Stimulated activated memory B cell treated with anti-CD40 and anti-IgM and Interleukin-4, amounts not matched to agents 10 μg/mL and 1 μg/mL and 100 μg/mL, for 72 hours (primary cell): ENCODE measurements at regions not wholly inside any gene's neighbourhood (a gene's known extent, or its start where the extent isn't known, plus 50 kb on each side); places are given as distances from the start of the nearest gene placed in this dataset.
A peak's percentile ranks its signal among the peaks of the same experiment; 100 is the strongest.
"Not testable (repeated sequence)": the region's sequence is repeated elsewhere in the genome, so short reads cannot be mapped to it uniquely, and the experiment has no call there.

Experiments
- ATAC-seq: fragments of 150-1000 bp; cut with Tn5 transposase; 2 replicates; pipeline ENCODE4 v1.10.0; 2021
- H3K27ac Mint-ChIP-seq: one replicate; pipeline ENCODE4 v1.8.0; 2022; ENCODE audit warnings: mild to moderate bottlenecking, mixed read lengths
- H3K27me3 Mint-ChIP-seq: one replicate; pipeline ENCODE4 v1.8.0; 2022; ENCODE audit warnings: mixed read lengths
- H3K36me3 Mint-ChIP-seq: one replicate; pipeline ENCODE4 v1.8.0; 2022; ENCODE audit warnings: mixed read lengths
- H3K4me1 Mint-ChIP-seq: one replicate; pipeline ENCODE4 v1.8.0; 2022; ENCODE audit warnings: mixed read lengths
- H3K4me3 Mint-ChIP-seq: one replicate; pipeline ENCODE4 v1.8.0; 2022; ENCODE audit warnings: mild to moderate bottlenecking, moderate library complexity, mixed read lengths
- H3K9me3 Mint-ChIP-seq: one replicate; pipeline ENCODE4 v1.8.0; 2022; ENCODE audit warnings: mixed read lengths

DNA sequence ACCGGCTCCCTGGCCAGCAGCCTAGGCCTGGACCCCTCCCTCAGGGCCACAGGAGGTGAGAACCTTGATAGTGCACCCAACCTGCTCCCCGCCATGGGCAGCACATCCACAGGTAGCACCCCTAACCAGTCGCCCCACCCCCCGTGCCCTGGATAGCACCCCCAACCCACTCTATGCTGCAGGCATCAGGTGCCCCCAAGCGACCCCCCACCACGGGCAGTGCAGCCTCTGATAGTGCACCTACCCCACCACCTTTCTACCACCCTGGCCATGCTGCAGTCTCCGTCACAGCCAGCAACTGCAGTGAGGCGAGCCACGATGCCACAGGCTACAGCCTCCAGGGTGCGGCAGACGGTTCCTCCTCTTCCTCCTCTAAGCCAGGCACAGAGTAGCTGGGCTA is 55.6 kb downstream of the SOWAHC start:
- no peak overlapping the region for H3K4me3 Mint-ChIP-seq
- no peaks in the 10 kb centered on the region for H3K4me1 Mint-ChIP-seq
- ATAC-seq, result peak; percentile 43
- no peaks in the 10 kb centered on the region for H3K27me3 Mint-ChIP-seq
- no peaks in the 10 kb centered on the region for H3K36me3 Mint-ChIP-seq
- no peak overlapping the region for H3K27ac Mint-ChIP-seq
- H3K9me3 Mint-ChIP-seq, result no peaks in the 10 kb centered on the region

- ATAC-seq, result peak; percentile 34
Measured at GRCh38 chr2:109670556-109671411, 56.6 kb downstream of the SOWAHC start.

GRCh38 chr2:109674894-109675534 is 60.9 kb downstream of the SOWAHC start:
- no peak for ATAC-seq

More at GRCh38 chr2:109670556-109671411, 56.6 kb downstream of the SOWAHC start:
- H3K36me3 Mint-ChIP-seq, result no peaks in the 10 kb centered on the region
- no peaks in the 10 kb centered on the region for H3K4me1 Mint-ChIP-seq
- H3K4me3 Mint-ChIP-seq, result no peak overlapping the region
- H3K27me3 Mint-ChIP-seq, result no peaks in the 10 kb centered on the region
- H3K27ac Mint-ChIP-seq, result no peak overlapping the region
- no peaks in the 10 kb centered on the region for H3K9me3 Mint-ChIP-seq

DNA sequence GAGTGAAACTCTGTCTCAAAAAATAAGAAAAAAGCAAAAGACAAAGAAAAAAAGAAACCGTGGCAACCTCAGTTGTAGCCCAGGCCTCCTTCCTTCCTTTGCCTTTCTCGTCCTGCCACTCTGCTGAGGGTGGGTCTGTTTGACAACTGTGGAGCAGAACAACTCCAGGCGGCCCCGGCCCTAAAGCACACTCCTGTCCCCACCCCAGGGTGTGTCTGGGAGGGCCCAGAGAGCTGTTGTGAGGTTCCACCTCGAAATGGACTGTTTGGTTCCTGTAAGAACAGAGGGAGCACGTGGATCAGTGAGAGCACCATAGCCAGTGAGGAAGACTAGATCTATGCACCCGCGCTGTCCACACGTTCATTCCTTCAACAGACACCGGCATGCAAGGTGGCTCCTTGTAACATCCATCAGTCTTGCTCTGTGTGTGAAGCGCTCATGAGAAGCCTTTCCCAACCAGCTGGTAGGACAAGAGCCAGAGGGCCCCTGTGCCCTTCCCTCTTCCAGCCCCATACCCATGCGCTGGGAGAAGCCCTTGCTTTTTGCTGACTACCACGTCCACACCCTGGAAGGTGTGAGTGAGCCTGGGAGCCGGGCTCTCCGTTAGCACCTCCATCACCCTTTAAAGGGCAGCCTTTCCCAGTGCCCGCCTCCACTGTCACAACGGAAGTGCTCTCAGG is 61.6 kb downstream of the SOWAHC start:
- peak; percentile 13 for ATAC-seq
- no peaks in the 10 kb centered on the region for H3K9me3 Mint-ChIP-seq
- H3K27ac Mint-ChIP-seq, result no peak overlapping the region
- H3K36me3 Mint-ChIP-seq, result no peaks in the 10 kb centered on the region
- H3K4me1 Mint-ChIP-seq, result no peaks in the 10 kb centered on the region
- no peaks in the 10 kb centered on the region for H3K27me3 Mint-ChIP-seq
- no peak overlapping the region for H3K4me3 Mint-ChIP-seq

More at GRCh38 chr2:109674894-109675534, 60.9 kb downstream of the SOWAHC start:
- Mint-ChIP-seq H3K4me1 (no peaks in the 10 kb centered on the region), H3K9me3 (no peaks in the 10 kb centered on the region), H3K27me3 (no peaks in the 10 kb centered on the region), H3K27ac (no peak overlapping the region), H3K4me3 (no peak overlapping the region), H3K36me3 (no peaks in the 10 kb centered on the region)

GRCh38 chr2:109676346-109676902 is 62.3 kb downstream of the SOWAHC start:
- Mint-ChIP-seq H3K9me3 (no peaks in the 10 kb centered on the region), H3K4me1 (no peaks in the 10 kb centered on the region), H3K36me3 (no peaks in the 10 kb centered on the region), H3K27me3 (no peaks in the 10 kb centered on the region), H3K4me3 (no peak overlapping the region), H3K27ac (no peak overlapping the region)
- ATAC-seq, result no peak

DNA sequence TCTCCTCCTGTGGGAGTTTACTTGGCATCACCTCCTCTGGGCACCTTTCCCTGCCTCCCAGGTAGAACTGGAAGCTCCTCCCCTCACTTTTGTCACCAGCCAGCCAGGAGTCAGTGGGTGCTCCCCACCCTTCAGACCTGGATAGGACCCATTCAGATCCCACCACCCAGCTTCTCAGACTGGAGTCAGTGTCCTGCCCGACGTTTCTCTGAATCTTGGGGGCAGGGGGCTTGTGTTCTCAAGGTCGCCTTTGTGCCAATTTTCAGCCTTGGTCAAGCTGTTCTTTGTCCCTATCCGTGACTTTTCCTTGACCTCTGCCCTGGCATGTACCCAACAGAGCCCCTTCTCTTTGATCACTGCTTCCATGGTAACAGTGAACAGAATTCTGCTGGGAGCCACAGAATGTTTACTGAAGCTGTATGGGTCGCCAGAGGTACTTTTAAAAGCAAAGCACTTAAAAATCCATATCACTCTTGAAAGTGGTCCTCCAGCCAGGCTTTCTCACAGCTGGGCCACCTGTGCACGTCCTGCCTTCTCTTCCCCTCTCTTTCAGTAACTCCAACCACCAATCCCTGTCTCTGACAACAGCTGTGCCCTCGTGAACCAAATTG is 63.1 kb downstream of the SOWAHC start:
- not testable (repeated sequence) for H3K27me3 Mint-ChIP-seq, H3K27ac Mint-ChIP-seq, H3K4me3 Mint-ChIP-seq, H3K9me3 Mint-ChIP-seq, H3K4me1 Mint-ChIP-seq, H3K36me3 Mint-ChIP-seq, ATAC-seq

GRCh38 chr2:109677835-109678580 is 63.8 kb downstream of the SOWAHC start:
- no peak for ATAC-seq
- Mint-ChIP-seq H3K27ac (no peak overlapping the region), H3K36me3 (no peaks in the 10 kb centered on the region), H3K4me1 (no peaks in the 10 kb centered on the region), H3K27me3 (no peaks in the 10 kb centered on the region), H3K9me3 (no peaks in the 10 kb centered on the region), H3K4me3 (no peak overlapping the region)

DNA sequence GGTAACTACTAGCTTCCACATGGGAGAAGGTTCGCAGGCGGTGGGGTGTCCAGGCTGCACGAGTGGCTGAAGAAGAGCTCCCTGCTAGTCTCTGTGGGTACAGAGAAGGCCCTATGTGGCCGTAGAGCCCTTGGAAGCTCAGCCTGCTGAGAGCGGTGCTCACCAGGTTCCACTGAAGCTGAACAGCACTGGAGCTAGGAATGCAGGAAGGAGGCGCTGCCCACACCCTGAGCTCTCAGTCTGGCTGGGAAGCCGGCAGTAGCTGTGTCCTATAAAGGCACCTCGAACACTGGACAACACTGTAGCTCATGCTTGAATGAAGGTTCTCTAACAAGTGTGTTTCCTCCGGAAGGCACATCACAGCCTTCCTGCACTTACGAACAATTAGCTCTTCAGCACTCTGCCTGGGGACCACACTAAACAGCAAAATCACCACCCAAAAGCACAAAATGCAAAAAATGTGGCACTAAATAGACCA is 64.6 kb downstream of the SOWAHC start:
- H3K4me3 Mint-ChIP-seq, H3K9me3 Mint-ChIP-seq, H3K27ac Mint-ChIP-seq, H3K36me3 Mint-ChIP-seq, H3K4me1 Mint-ChIP-seq, H3K27me3 Mint-ChIP-seq, ATAC-seq: not testable (repeated sequence)

DNA sequence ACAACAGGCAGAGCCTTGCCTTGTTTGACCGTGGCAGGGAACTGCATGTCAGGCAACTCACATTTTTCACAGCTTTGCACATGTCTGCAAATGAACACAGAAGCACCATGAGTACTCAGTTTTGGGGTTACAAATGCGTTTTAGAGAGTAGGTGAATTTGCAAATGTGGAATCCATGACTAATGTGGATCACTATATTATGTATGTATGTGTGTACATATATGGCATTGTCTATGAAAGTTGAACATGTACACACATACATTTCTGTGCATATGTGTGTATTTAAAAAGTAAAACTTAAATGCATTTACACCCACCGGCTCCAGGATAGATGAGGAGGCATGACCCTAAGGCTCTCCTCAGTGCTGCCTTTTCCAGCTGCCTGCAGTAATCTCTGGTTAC is 65.1 kb downstream of the SOWAHC start:
- Mint-ChIP-seq H3K4me1 (no peaks in the 10 kb centered on the region), H3K27me3 (no peaks in the 10 kb centered on the region), H3K4me3 (no peak overlapping the region), H3K27ac (no peak overlapping the region), H3K9me3 (no peaks in the 10 kb centered on the region), H3K36me3 (no peaks in the 10 kb centered on the region)
- ATAC-seq, result no peak

- H3K27ac Mint-ChIP-seq, result no peak overlapping the region
- ATAC-seq, result no peak
- H3K36me3 Mint-ChIP-seq, result no peaks in the 10 kb centered on the region
- H3K27me3 Mint-ChIP-seq, result no peaks in the 10 kb centered on the region
- no peak overlapping the region for H3K4me3 Mint-ChIP-seq
- H3K9me3 Mint-ChIP-seq, result no peaks in the 10 kb centered on the region
- no peaks in the 10 kb centered on the region for H3K4me1 Mint-ChIP-seq
Measured at GRCh38 chr2:109679626-109680025, 65.5 kb downstream of the SOWAHC start.

DNA sequence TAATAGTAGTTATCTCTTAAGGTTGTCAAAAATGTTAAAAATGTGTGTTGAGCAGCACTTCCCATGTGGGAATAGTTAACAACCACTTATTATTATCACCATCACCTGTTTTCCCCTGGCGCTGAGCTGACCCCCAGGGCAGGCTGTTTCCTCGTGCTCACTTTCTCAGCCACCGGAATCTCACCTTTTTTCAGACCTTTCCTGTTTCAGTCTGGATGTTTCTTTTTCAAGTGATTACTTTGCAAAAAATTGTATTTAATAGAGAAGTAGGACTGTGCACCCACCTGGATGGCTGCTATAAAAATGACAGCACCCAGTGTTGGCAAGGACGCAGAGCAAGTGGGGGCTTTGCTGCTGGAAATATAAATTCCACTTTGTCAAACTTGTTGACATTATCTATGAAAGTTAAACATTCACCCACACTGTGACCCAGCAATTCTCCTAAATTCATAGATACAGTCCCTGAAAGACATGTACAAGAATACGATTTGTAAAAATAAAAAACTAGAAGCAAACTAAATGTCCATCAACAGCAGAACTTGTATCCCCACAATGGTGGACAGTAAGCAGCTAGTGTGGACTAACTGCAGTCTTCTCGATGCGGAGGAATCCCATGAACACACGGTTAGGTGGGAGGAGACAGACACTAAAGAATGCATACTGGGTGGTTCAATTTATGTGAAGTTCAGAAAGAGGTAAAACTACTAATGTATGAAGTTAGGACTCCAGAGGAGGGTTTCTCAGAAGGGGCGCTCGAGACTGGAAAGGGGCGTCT is 66.5 kb downstream of the SOWAHC start:
- no peak for ATAC-seq
- no peaks in the 10 kb centered on the region for H3K9me3 Mint-ChIP-seq
- H3K27me3 Mint-ChIP-seq, result peaks cover 9% of the 10 kb centered on the region
- no peak overlapping the region for H3K4me3 Mint-ChIP-seq
- no peaks in the 10 kb centered on the region for H3K4me1 Mint-ChIP-seq
- no peaks in the 10 kb centered on the region for H3K36me3 Mint-ChIP-seq
- H3K27ac Mint-ChIP-seq, result no peak overlapping the region

GRCh38 chr2:109681633-109682380 is 67.6 kb downstream of the SOWAHC start:
- Mint-ChIP-seq H3K36me3 (no peaks in the 10 kb centered on the region), H3K27me3 (peaks cover 12% of the 10 kb centered on the region), H3K4me3 (no peak overlapping the region), H3K9me3 (no peaks in the 10 kb centered on the region), H3K27ac (no peak overlapping the region), H3K4me1 (no peaks in the 10 kb centered on the region)
- peak; percentile 10 for ATAC-seq

DNA sequence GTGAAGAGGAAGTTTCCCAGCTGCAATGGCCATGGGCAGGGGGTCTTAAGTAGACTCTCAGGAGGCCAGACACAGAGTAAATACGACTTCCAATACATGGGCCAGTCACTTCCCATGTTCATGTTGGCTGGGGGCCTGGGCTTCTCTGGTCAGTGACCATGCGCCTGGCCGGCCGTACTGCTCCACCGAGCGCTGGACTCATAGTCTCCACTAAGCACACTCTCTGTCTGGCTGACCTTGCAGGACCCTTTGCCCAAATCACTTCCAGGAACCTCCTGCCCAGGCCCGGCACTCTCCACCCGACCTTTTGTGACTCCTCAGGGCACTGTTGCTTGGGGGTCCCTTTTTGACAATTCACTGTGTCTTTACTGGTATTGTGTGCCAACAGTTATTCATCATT is 69.3 kb downstream of the SOWAHC start:
- Mint-ChIP-seq H3K4me3 (no peak overlapping the region), H3K9me3 (no peaks in the 10 kb centered on the region), H3K27ac (no peak overlapping the region), H3K27me3 (peaks cover 12% of the 10 kb centered on the region), H3K4me1 (no peaks in the 10 kb centered on the region), H3K36me3 (no peaks in the 10 kb centered on the region)
- no peak for ATAC-seq
